NCI-H1930 (cell line): ENCODE measurements at regions not wholly inside any gene's neighbourhood (a gene's known extent, or its start where the extent isn't known, plus 50 kb on each side); places are given as distances from the start of the nearest gene placed in this dataset.
A peak's percentile ranks its signal among the peaks of the same experiment; 100 is the strongest.
"Not testable (repeated sequence)": the region's sequence is repeated elsewhere in the genome, so short reads cannot be mapped to it uniquely, and the experiment has no call there.

ENCODE experiments used
- DNase-seq, 2 experiments: peaks; one replicate each; lab custom pipeline; 2025; lab: John Stamatoyannopoulos, UW

DNA sequence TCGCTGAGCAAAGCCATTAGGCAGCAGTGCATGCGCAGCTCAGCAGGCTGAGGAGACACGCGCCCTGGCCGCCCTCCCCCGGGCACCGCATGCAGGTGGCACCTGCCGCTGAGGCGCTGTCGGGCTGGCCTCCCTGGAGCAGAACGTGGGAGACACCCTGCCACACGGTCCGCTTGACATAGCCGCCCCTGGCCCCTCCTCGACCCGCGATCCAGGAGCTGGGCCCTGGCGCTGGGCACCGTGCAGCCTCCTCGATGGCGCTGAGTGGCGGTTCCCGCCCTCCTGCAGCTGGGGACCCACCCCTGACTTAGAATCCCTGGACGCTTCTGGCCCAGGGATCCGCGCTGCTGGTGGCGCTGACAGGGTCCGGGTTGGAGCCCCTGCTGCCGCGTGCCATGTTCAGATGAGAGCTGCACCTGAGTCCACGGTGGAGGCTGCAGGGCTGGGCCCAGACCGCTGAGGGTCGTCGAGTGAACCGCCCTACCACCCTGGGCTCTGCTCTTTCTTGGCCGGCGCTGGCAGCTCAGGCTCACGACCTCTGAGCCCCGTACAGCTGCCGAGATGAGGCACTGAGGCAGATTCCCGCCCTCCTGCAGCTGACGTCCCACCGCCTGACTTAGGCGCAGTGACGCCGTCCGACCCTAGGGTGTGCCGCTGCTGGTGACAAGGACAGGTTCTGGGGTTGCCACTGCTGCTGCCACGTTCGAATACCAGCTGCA is 116.8 kb downstream of the OR13A1 start:
- no peak for DNase-seq

DNA sequence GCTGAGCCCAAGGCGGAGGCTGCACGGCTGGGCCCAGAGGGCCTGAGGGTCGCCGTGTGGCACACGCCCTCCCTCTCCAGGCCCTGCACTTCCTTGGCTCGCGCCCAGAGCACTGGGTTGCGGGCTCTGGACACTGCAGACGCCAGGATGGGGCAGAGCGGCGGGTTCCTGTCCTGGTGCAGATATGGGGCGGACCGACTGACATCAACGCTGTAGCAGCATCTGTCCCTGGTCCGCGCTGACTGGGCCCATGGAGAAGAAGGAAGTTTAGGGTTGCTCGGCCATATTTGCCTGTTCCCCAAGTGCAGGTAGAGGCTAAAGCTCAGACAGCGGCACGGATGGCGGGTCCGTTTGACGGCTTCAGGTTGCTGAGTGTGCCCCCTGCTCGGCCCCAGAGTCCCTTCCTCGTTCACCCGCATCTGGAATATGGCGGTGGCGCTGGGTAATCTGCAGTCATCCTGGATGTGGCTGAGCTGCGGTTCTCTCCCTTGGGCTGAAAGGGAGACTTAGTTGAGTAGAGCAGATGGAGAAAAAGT is 116.1 kb downstream of the OR13A1 start:
- DNase-seq: no peak

DNA sequence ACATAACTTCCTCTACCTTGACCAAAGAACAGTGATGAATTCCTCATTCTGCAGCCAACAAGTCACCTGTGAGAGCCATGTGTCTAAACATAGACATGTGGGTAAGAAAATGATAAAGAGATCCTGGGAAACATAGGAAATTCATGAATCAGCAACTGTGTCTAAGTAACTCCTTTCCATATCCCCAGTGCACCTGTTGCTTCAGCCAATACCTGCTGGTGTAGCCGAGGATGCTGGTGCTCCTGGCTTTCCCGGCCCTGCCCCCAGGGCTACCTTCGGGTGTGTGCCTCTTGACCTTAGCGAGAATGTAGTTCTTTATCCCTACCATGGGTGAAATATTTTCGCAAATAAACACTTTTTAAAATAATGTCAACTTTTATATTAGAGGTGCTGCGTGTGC is 114.1 kb downstream of the OR13A1 start:
- no peak for DNase-seq

DNA sequence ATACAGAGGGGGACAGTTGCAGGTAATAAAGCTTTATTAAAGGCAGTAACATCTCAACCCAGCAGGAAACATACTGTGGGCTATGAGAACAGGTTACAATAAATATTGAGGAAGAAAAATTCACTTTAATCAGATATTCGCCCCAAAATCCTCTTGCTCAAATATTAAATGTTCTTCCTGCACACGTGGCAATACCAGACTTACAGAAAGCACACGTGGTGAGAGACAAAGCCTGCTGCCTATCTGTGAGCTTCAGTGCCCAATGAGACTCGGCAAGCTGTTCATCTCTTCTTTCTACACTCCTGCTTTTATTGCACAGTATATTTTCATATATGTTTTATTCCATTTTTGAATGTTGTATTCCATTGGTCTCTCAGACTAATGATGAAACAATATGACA is 113.2 kb downstream of the OR13A1 start:
- no peak for DNase-seq

DNA sequence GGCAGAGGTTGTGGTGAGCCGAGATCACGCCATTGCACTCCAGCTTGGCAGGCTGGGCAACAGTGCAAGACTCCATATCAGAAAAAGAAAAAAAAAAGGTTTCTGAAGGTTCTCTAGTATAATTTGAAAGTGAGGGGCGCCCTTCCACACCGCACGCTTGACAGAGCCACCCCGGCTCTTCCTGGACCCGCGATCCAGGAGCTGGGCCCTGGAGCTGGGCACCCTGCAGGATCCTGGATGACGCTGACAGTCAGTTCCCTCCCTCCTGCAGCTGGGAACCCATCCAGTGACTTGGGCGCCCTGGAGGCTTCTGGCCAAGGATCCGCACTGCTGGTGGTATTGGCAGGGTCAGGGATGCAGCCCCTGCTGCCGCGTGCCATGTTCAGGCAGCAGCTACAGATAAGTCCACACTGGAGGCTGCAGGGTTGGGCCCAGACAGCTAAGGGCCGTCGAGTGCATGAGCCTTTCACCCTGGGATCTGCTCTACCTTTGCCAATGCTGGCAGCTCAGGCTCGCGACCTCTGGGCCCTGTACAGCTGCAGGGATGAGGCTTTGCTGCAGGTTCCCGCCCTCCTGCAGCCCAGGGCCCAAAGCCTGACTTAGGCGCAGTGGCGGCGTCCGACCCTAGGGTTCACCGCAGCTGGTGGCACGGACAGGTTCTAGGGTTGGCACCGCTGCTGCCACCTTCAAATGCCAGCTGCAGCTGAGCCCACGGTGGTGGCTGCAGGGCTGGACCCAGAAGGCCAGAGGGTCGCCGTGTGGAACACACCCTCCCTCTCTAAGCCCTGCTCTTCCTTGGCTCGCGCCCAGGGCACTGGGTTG is 110.2 kb downstream of the OR13A1 start:
- DNase-seq: no peak

DNA sequence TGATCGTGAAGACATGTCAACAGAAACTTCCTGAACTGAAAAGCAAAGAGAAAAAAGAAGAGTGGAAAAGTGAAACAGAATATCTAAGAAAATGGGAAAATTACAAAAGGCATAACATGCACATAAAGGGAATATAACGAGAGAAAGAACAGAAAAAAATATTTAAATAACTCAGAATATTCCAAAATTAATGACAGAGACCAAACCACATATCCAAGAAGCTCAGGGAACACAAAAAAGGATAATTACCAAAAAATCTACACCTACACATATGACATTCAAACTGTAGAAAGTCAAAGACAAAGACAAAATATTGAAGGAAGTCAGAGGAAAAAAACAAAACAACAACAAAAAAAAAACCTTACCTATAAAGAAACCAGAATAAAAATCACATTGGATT is 105.5 kb downstream of the OR13A1 start:
- DNase-seq: no peak

DNA sequence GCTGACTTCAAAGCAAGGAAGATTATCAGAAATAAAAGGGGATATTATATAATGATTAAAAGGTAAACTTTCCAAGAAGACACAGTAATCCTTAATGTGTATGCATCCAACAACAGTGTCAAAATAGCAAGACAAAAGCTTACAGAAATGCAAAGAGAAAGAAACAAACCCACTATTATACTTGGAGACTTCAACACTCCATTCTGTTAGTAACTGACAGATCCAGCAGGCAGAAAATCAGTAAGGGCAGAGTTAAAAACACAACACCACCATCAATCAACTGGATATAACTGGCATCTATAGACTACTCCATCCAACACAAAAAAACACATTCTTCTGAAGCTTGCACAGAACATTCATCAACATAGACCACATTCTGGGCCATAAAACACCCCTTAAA is 103.8 kb downstream of the OR13A1 start:
- no peak for DNase-seq

DNA sequence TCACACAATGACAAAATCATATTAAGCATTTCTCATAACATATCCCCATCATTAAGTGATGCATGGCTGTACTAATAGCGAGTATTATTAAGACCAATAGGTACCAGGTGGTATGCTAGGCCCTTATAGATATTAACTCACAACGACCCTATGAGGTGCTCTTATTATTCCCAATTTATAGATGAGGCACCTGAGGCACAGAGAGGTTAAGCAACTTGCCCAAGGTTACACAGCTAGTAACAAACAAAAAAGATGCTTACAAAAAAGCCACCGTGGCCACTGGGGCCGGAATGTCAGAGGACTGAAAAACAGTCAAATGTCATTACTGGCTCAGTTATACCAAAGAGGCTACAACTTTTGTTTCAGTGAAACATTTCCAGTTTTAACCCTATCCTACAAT is 96.0 kb downstream of the OR13A1 start:
- no peak for DNase-seq

DNA sequence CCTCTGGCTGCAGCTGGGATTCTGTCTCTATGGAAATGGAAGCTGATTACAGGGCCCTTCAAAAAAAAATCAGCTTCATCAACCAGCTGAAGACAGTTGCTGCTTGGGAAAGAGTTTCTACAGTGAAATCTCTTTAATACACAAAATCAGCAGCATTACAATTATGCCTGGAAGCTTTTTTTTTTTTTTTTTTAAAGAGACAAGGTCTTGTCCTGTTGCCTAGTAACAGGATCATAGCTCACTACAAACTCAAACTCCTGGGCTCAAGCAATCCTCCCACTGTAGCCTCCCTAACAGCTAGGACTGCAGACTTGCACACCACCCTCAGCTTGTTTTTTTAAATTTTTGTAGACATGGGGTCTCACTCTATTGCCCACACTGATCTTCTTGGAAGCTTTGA is 94.5 kb downstream of the OR13A1 start:
- DNase-seq: no peak

DNA sequence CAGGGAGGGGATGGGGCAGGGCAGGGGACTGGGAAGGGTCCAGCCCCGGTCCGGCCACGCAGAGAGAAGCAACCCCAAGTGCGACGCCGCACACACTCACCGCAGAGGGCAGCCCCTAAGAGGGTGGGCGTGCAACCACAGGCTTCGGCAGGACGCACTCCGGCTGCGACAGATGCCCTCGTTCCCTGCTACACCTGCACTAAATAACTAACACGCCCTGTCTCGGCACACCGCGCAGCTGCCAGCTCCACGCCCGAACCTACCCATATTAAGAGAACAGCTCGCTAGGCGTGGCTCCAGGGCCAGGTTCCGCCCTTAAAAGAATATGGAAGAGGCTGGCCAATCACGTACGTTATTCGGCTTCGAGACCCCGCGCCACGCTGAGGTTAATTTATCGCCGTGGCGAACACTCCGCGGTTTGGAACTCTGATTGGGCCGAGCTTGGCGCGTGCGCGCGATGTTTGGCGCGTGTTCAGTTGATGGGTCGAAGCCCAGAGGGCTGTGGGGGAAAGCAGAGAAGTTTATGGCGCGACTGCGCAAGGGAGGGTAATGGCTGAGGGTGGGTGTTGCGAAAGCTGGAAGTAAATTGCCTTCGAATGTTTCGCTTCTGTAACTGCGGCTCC is 91.1 kb downstream of the OR13A1 start:
- no peak for DNase-seq

DNA sequence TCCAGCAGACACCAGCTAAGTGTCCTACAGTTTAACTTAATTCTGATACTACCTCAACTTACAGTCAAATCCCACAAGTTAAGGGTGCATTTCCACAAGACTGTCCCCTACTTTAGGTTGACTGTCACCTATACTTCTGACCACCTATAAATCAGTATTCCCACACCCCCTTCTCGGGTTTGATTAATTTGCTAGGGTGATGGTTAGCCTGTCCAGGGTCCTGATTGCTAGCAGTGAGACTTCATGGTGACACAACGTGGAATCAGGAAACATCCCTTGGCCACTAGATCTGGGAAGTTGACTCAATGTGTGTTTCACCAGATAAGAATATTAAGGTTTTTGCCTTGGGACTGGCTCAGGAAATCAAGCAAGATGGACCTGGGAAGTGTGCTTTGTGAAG is 88.4 kb downstream of the OR13A1 start:
- no peak for DNase-seq

DNA sequence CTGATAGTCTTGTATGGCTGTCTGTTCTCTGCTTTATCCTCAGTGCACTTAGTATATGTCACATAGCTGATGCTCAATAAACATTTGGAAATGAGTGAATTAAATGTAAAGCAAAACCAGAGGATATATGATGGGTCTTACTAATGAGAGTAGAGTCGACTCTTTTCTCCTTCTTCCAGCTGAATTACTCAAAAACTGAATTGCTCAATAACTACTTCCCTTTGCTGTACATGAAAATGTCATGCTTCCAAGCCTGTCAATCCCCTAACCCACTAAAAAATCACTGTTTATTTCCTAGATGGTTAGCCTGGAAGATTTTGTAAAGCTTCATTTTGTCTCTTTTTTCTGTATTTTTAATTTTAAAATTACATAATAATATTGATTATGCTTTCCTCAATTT is 88.0 kb downstream of the OR13A1 start:
- DNase-seq: no peak

DNA sequence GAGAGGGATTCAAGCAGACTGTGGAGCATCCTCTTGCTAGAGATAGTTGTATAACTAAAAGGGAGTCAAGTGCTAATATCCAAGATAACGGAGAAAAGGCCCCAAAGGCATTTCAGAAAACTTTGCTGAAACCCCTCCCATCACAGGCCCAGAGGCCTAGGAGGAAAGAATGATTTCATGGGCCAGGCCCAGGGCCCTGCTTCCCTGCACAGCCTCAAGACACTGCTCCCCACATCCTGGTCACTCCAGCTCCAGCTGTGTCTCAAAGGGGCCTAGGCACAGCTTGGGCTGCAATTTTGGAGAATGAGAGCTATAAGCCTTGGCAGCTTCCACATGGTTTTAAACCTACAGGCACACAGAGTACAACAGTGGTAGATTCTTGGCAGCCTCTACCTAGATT is 85.6 kb downstream of the OR13A1 start:
- no peak for DNase-seq

DNA sequence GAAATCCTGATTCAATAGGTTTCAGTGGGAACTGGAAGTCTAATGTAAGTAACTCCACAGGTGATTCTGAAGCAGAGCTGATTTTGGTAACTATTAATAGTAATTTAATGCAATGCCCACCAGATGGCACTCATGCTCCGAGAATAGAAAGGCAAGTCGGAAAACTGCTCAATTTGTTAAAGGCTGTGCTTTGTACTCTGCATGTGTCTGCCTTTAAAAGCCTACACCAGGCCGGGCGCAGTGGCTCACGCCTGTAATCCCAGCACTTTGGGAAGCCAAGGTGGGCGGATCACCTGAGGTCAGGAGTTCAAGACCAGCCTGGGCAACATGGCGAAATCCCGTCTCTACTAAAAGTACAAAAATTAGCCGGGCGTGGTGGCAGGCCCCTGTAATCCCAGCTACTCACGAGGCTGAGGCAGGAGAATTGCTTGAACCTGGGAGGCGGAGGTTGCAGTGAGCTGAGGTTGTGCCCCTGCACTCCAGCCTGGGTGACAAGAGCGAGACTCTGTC is 80.1 kb downstream of the OR13A1 start:
- peak; percentile 11 to 28 for DNase-seq

DNA sequence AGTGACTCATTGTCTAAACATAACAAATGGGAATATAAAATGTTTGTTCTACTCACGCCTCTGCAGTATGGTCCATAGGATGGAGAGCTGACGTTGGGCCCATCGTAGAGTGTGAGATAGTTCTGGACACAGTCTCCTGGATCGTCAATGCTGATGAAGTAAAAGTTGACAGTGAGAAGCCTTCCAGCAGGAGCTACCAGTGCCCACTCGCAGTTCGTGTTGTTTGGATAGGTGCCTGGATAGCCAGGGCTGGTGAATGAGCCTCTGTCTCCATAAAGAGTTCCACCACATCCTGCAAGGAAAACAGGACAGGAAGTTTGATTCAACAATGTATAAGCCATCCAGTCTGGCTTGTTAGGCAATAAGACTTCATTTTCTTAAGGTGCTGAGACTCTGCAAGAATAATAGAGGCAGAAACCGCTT is 79.6 kb downstream of the OR13A1 start:
- no peak for DNase-seq

DNA sequence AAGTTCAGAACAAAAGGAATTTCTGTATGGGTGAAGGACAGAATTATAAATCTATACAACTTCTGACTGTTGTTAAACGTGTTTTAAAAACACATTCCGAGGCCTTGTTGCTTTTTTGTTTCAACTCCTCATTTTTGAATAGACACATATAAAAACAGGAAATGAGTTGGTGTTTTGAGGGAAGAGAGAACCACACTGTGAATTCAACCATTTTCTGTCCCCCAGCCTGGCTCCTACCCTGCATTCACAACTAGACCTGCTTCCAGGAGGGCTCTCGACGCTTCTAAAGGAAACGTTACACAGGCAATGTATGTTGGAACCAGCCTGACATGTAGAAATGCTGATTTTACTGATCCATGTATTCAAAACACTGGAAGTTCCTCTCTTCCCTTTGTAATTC is 76.5 kb downstream of the OR13A1 start:
- DNase-seq: no peak

DNA sequence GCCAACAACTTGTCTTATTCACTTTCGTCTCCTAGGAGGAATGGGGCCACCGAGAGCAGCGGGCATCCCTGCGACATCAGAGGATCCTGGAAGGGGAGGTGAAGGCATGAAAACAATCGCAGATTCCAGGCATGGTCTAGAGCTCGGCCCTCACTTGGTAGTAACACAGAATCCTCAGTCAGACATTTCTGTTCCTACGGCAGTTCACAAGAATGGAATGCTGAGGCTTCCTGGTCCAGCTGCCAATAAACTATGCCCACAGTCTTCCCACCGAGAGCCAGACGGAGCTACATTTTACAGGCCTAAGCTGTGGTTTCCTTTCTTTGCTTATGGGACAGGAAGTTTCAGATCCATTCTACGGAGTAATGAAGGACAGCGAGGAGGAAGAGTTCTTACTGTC is 75.8 kb downstream of the OR13A1 start:
- DNase-seq: no peak

DNA sequence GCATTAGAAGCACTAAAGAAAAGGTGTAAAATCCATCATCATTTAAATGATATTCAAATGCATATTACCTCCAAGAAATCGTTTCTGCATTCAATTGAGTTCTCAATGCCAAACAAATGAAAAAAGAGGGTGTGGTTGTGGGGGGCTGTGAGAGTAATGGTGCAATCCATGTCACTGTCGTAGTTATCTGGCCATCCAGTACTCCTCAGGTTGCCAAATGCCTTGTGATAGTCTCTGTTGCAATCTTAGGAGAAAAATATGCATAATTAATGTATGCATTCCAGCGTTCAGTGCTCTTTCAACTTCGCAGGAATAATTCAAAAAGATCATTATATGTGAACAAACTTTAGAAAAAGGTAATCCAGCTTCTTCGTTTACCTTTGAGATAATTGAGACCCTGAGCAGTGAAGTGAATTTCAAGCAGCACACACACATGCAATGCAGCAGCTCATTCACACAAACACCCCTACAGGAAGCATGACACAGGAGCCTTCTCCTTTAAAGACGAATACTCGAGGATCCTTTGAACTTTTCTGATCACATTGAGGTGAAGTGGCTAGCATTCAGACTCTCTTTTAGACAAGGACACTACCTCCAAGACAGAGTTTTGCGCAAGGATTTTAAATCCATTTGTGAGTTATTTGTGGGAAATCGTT is 73.4 kb downstream of the OR13A1 start:
- no peak for DNase-seq

DNA sequence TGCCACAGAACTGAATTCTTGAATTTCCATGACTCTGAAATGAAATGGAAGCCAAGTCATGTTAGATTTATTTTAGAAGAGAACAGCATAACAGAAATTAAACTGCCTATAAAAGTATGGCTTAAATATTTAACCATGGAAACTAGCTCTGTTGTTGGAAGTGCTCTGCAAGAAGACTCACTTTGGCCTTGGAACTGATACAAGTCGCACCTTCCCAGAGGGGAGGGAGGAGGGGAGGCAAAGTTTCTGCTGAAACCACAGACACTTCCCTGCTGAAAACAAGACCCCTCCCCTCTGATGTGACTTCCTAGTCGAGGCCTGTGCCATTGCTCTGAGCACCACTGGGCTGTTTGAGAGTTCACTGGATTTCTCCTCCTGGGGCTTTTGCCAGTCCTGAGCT is 72.1 kb downstream of the OR13A1 start:
- no peak for DNase-seq

DNA sequence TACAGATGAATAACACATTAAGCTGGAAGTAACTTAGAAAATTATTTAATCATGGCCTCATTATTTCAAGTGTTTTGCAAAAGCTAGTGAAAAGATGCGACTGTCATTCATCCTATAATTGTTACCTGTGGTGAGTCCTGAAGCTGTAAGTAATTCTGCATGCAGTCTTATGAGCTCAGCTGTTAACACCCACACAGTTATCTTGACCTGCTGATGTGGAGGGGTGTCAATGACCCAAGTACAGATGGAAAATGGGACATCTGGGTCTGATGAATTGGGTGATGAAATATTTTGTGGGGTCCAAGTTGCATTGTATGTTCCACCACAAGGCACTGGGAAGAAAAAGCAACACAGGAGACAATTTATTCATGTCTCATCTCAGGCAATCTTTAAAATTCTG is 68.9 kb downstream of the OR13A1 start:
- no peak for DNase-seq

DNA sequence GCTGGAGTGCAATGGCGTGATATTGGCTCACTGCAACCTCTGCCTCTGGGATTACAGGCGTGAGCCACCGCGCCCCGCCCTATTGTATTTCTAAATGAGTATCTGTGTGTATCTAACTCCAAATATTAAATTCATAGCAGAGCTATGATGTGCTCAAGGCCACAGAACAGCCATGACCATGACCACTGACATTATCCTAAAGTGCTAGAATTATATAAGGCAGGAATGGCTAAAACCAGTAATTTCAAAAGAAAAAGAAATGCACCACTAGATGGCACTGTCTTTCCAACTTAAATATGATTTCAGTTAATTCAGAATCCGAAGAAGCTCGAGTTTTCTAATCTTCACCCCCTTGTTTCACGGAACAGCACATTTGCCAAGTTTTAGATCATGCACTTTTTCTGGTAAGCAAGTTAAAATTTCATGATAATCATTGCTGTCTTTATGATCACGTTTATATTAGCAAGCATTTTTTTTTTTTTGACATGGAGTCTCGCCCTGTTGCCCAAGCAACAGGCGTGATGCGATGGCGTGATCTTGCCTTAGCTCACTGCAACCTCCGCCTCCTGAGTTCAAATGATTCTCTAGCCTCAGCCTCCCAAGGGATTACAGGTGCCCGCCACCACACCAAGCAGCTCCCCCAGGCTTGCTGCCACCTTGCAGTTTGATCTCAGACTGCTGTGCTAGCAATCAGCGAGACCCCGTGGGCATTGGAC is 65.3 kb downstream of the OR13A1 start:
- DNase-seq: peak in 1 of 2 experiments; percentile 31

DNA sequence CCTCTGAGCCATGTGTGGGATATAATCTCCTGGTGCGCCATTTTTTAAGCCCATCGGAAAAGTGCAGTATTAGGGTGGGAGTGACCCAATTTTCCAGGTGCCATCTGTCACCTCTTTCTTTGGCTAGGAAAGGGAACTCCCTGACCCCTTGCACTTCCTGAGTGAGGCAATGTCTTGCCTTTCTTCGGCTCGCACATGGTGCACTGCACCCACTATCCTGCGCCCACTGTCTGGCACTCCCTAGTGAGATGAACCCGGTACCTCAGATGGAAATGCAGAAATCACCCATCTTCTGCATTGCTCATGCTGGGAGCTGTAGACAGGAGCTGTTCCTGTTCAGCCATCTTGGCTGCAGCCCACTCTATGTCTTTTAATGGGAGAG is 64.7 kb downstream of the OR13A1 start:
- DNase-seq: not testable (repeated sequence)
